Heart left ventricle (tissue), 13 donors: ENCODE measurements at regions not wholly inside any gene's neighbourhood (a gene's known extent, or its start where the extent isn't known, plus 50 kb on each side); places are given as distances from the start of the nearest gene placed in this dataset.

Source experiments
- POLR2A ChIP-seq, 2 donors: fragments of 450-650 bp; IDR thresholded peaks; one replicate each; pipeline ENCODE4 v1.6.1; 2017; ENCODE audit warnings: antibody characterized with exemption in 2 of 2, mild to moderate bottlenecking in 2 of 2, moderate library complexity in 2 of 2
- TF ChIP-seq, protein P1 (sequence below), 12 donors: fragments of 200-600 bp; sonication (generic) in 4 of 12; IDR thresholded peaks; one replicate each; pipeline versions ENCODE4 v1.5.0 to v1.8.0; 2018 to 2022; ENCODE audit warnings: antibody characterized with exemption in 12 of 12, mild to moderate bottlenecking in 5 of 12
- donor health status: ischemic (EF 13 %, LVEDD 7.1; RV severe dilation, severe dysfunction).
- donor health status: DM: no; HTN: yes; CAD: no.
- donor health status: DM: no; HTN: no; CAD: no.
- donor health status: ischemic (EF 25% LVEDD 6.9; RV normal size, moderate dysfunction).
- donor health status: ischemic (EF 25% LVEDD 5.7; RV mildly dilated, moderate dysfunction).
- donor health status: ischemic (EF 35%, LVEDD 5.7; RV mildly dilated, moderate dysfunction).
- donor health status: nonischemic (EF 11% LVEDD 7.7; RV severe dilation, severe dysfunction).
- donor health status: DM: yes; HTN: yes; CAD: no.
- donor health status: PGD.
- donor health status: ischemic (EF 29% LVEDD 5.4; RV normal size, mild dysfunction).
- donor health status: nonischemic (EF 23%, LVEDD 6.1; RV moderate dilation, normal function).

DNA sequence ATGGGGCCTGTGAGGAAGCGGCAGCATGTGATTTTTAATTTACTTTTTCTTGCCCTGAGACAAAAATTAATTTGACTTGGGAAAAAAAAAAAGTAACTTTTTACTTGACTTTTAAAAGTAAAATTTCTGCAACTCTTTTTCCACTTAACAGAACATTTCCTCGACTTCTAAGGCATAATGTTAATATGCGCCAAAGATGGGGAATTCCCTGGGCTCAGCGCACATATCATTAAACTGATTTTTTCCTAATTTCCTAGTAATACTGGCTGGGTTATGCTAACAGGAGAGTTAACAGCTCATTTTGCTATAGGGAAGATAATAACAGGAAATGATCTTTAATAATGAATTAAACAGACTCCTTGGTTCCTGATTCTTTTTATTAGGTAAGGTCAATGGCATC, 120.6 kb upstream of the CDH5 start:
- TF ChIP-seq POLR2A (IDR thresholded peaks at IDR 0.05), result no peak
- TF ChIP-seq, protein P1, sequence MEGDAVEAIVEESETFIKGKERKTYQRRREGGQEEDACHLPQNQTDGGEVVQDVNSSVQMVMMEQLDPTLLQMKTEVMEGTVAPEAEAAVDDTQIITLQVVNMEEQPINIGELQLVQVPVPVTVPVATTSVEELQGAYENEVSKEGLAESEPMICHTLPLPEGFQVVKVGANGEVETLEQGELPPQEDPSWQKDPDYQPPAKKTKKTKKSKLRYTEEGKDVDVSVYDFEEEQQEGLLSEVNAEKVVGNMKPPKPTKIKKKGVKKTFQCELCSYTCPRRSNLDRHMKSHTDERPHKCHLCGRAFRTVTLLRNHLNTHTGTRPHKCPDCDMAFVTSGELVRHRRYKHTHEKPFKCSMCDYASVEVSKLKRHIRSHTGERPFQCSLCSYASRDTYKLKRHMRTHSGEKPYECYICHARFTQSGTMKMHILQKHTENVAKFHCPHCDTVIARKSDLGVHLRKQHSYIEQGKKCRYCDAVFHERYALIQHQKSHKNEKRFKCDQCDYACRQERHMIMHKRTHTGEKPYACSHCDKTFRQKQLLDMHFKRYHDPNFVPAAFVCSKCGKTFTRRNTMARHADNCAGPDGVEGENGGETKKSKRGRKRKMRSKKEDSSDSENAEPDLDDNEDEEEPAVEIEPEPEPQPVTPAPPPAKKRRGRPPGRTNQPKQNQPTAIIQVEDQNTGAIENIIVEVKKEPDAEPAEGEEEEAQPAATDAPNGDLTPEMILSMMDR (IDR thresholded peaks at IDR 0.05), result no peak
